Kidney capillary endothelial cell (primary cell): ENCODE measurements at regions not wholly inside any gene's neighbourhood (a gene's known extent, or its start where the extent isn't known, plus 50 kb on each side); places are given as distances from the start of the nearest gene placed in this dataset.

Experiments
- DNase-seq: peaks from one replicate; pipeline ENCODE4 v3.0.0-alpha.2; 2018; ENCODE audit warnings: low spot score

GRCh38 chr2:120401275-120402066, 55.5 kb downstream of the INHBB start:
- no peak for DNase-seq

- DNase-seq, result no peak
These were observed 56.1 kb downstream of the INHBB start for GRCh38 chr2:120402067-120402433.

GRCh38 chr2:120402508-120402907, 56.6 kb downstream of the INHBB start:
- DNase-seq, result no peak

- no peak for DNase-seq
These were observed 57.3 kb downstream of the INHBB start for GRCh38 chr2:120403261-120403660.

- no peak for DNase-seq
These were observed 57.7 kb downstream of the INHBB start for GRCh38 chr2:120403676-120404075.

- no peak for DNase-seq
These were observed 58.3 kb downstream of the INHBB start for GRCh38 chr2:120404274-120404673.

- no peak for DNase-seq
These were observed 59.2 kb downstream of the INHBB start for GRCh38 chr2:120404941-120405758.

- no peak for DNase-seq
These were observed 59.8 kb downstream of the INHBB start for GRCh38 chr2:120405759-120406099.

- DNase-seq, result no peak
These were observed 60.6 kb downstream of the INHBB start for GRCh38 chr2:120406566-120406965.

GRCh38 chr2:120410487-120410886, 64.6 kb downstream of the INHBB start:
- DNase-seq, result no peak

- DNase-seq, result no peak
These were observed 69.1 kb downstream of the INHBB start for GRCh38 chr2:120415060-120415459.

GRCh38 chr2:120415728-120416509, 70.0 kb downstream of the INHBB start:
- DNase-seq, result no peak

- DNase-seq, result no peak
These were observed 72.3 kb downstream of the INHBB start for GRCh38 chr2:120418174-120418787.

GRCh38 chr2:120419073-120419472, 73.1 kb downstream of the INHBB start:
- no peak for DNase-seq

GRCh38 chr2:120419955-120420354, 74.0 kb downstream of the INHBB start:
- DNase-seq, result no peak

GRCh38 chr2:120421126-120421829, 75.3 kb downstream of the INHBB start:
- DNase-seq, result no peak

- no peak for DNase-seq
These were observed 75.9 kb downstream of the INHBB start for GRCh38 chr2:120421830-120422175.

- DNase-seq, result no peak
These were observed 76.7 kb downstream of the INHBB start for GRCh38 chr2:120422465-120423160.

- DNase-seq, result no peak
These were observed 77.4 kb downstream of the INHBB start for GRCh38 chr2:120423167-120423943.

- no peak for DNase-seq
These were observed 78.4 kb downstream of the INHBB start for GRCh38 chr2:120424274-120424796.
